GM19463 (cell line): ENCODE measurements at regions not wholly inside any gene's neighbourhood (a gene's known extent, or its start where the extent isn't known, plus 50 kb on each side); places are given as distances from the start of the nearest gene placed in this dataset.
A peak's percentile ranks its signal among the peaks of the same experiment; 100 is the strongest.

Experiments used
- ATAC-seq: cut with Tn5 transposase; IDR thresholded peaks from one replicate; pipeline ENCODE4 v1.9.1; 2021; ENCODE audit warnings: mild to moderate bottlenecking, moderate library complexity; ENCODE audit not compliant: unreplicated experiment

- no peak for ATAC-seq
Measured at GRCh38 chr15:47990821-47991220, 130.0 kb upstream of the SLC24A5 start.

GRCh38 chr15:47991357-47991756 lies 129.4 kb upstream of the SLC24A5 start:
- ATAC-seq: no peak

- no peak for ATAC-seq
Measured at GRCh38 chr15:47993051-47993450, 127.7 kb upstream of the SLC24A5 start.

- no peak for ATAC-seq
Measured at GRCh38 chr15:47997195-47998080, 123.4 kb upstream of the SLC24A5 start.

- ATAC-seq: no peak
Measured at GRCh38 chr15:47998619-47999019, 122.2 kb upstream of the SLC24A5 start.

GRCh38 chr15:48001393-48002039 lies 119.3 kb upstream of the SLC24A5 start:
- ATAC-seq: peak; percentile 88

GRCh38 chr15:48002767-48003166 lies 118.0 kb upstream of the SLC24A5 start:
- ATAC-seq: no peak

GRCh38 chr15:48003441-48003840 lies 117.3 kb upstream of the SLC24A5 start:
- ATAC-seq: no peak

- no peak for ATAC-seq
Measured at GRCh38 chr15:48005077-48005476, 115.7 kb upstream of the SLC24A5 start.

- no peak for ATAC-seq
Measured at GRCh38 chr15:48006031-48006511, 114.7 kb upstream of the SLC24A5 start.

- no peak for ATAC-seq
Measured at GRCh38 chr15:48010316-48010715, 110.5 kb upstream of the SLC24A5 start.

- no peak for ATAC-seq
Measured at GRCh38 chr15:48012191-48012590, 108.6 kb upstream of the SLC24A5 start.

GRCh38 chr15:48016865-48017264 lies 103.9 kb upstream of the SLC24A5 start:
- ATAC-seq: no peak

GRCh38 chr15:48017747-48018146 lies 103.0 kb upstream of the SLC24A5 start:
- ATAC-seq: no peak

- ATAC-seq: no peak
Measured at GRCh38 chr15:48020166-48020565, 100.6 kb upstream of the SLC24A5 start.

GRCh38 chr15:48021336-48022086 lies 99.3 kb upstream of the SLC24A5 start:
- ATAC-seq: no peak

GRCh38 chr15:48025118-48025517 lies 95.7 kb upstream of the SLC24A5 start:
- ATAC-seq: no peak

- no peak for ATAC-seq
Measured at GRCh38 chr15:48028712-48029111, 92.1 kb upstream of the SLC24A5 start.

- no peak for ATAC-seq
Measured at GRCh38 chr15:48029642-48030041, 91.1 kb upstream of the SLC24A5 start.

GRCh38 chr15:48031466-48031865 lies 89.3 kb upstream of the SLC24A5 start:
- ATAC-seq: no peak

GRCh38 chr15:48031973-48032372 lies 88.8 kb upstream of the SLC24A5 start:
- ATAC-seq: no peak
